NOMO-1 (cell line): ENCODE measurements at regions not wholly inside any gene's neighbourhood (a gene's known extent, or its start where the extent isn't known, plus 50 kb on each side); places are given as distances from the start of the nearest gene placed in this dataset.
"Not testable (repeated sequence)": the region's sequence is repeated elsewhere in the genome, so short reads cannot be mapped to it uniquely, and the experiment has no call there.

ENCODE experiments used
- DNase-seq, 2 experiments: peaks; one replicate each; lab custom pipeline; 2025; ENCODE audit not compliant: unreplicated experiment in 2 of 2; lab: John Stamatoyannopoulos, UW

DNA sequence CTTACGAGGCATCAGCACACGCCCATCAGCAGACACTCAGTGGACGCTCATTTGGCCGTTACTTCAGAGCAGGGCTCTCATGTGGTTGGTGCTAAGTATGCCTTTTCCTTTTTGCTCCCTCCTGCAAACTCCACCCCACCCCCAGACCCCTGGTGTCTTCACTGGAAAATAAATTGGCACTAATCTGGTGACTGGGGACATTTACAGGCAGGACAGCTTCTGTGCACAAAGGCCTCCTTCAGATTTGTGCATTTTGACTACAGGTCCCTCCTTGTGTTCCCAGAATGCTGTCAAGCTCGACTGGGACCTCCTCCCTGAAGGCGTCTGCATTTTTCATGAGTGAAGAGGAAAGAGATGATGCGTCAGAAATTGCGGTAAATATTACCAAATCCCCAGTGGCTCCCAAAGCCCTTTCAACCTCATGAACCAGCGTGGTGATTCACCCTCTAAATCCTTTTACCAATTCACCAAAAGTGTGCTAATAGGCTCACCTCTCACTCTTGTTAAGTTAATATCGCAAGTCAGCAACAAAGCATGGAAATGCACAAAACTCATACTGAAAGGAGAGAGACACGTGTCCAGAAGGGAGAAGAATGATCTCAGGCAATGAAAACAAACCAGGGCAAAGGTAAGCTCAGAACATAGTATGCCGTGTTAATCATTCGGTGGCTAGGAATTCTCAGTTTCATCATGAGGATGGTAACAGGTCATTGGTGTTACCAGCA, 119.0 kb downstream of the NKX6-1 start:
- DNase-seq: peak in 1 of 2 experiments; percentile 2

GRCh38 chr4:84378983-84379382, 120.1 kb downstream of the NKX6-1 start:
- no peak for DNase-seq

- DNase-seq: no peak
Measured at GRCh38 chr4:84378356-84378755, 120.7 kb downstream of the NKX6-1 start.

GRCh38 chr4:84366907-84367306, 132.2 kb downstream of the NKX6-1 start:
- no peak for DNase-seq

- peak in 1 of 2 experiments; percentile 24 for DNase-seq
Measured at GRCh38 chr4:84366161-84366560, 132.9 kb downstream of the NKX6-1 start.

- no peak for DNase-seq
Measured at GRCh38 chr4:84362896-84363655, 136.0 kb downstream of the NKX6-1 start.

DNA sequence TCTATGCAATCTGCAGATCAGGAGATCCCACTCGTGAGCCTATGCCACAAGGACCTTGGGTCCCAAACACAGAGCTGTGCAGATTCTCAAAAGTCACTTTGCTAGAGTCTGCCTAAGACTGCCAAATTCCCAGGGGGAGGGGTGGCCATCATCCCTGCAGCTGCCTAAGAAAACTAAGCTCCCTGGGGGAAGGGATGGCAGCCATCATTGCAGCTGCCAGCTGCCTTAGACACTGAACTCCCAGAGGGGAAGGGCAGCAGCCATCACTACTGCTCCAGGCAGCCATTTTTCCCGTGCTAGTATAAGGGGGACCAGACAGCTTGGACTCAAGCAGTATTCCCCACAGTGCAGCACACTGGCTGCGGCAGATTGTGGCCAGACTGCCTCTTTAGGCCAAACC, 156.9 kb downstream of the NKX6-1 start:
- no peak for DNase-seq

DNA sequence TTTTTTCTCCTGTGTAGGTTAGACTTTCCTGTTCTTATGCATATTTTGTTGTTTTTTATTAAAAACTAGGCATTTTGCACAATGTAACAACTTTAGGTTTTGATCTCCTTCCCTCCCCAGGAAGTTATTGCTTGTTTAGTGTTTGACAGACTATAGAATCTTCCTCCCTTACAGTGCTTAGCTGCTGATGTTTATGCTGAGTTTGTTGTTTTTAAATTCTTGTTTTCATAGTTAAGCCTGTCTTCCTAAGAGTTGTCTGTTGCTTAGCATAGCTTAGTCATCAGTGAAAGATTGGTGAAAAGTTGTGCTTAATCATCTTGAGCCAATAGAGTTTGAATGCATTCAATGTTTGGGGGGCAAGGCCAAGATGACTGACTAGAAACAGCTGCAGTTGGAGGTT, 157.5 kb downstream of the NKX6-1 start:
- DNase-seq: no peak

GRCh38 chr4:84338367-84338766, 160.7 kb downstream of the NKX6-1 start:
- no peak for DNase-seq

DNA sequence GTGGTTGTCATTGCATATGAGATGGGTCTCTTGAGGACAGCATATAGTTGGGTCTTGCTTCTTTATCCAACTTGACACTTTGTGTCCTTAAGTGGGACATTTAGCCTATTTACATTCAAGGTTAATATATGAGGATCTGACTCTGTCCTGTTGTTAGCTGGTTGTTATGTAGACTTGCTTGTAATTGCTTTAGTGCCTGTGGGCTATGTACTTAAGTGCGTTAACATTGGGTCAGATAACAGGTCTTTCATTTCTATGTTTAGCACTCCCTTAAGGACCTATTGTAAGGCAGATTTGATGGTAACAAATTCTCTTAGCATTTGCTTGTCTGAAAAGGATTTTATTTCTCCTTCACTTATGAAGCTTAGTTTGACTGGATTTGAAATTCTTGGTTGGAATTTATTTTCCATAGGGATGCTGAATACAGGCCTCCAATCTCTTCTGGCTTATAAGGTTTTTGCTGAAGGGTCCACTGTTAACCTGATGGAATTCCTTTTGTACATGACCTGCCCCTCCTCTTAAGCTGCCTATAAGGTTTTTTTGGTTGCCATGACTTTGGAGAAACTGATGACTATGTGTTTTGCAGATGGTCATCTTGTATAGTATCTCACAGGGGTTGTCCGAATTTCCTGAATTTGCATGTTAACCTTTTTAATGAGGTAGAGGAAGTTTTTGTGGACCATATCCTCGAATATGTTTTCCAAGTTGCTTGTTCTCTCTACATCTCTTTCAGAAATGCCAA, 162.0 kb downstream of the NKX6-1 start:
- DNase-seq: no peak

- DNase-seq: no peak
Measured at GRCh38 chr4:84327526-84327925, 171.6 kb downstream of the NKX6-1 start.

GRCh38 chr4:84325625-84326024, 173.5 kb downstream of the NKX6-1 start:
- DNase-seq: no peak

DNA sequence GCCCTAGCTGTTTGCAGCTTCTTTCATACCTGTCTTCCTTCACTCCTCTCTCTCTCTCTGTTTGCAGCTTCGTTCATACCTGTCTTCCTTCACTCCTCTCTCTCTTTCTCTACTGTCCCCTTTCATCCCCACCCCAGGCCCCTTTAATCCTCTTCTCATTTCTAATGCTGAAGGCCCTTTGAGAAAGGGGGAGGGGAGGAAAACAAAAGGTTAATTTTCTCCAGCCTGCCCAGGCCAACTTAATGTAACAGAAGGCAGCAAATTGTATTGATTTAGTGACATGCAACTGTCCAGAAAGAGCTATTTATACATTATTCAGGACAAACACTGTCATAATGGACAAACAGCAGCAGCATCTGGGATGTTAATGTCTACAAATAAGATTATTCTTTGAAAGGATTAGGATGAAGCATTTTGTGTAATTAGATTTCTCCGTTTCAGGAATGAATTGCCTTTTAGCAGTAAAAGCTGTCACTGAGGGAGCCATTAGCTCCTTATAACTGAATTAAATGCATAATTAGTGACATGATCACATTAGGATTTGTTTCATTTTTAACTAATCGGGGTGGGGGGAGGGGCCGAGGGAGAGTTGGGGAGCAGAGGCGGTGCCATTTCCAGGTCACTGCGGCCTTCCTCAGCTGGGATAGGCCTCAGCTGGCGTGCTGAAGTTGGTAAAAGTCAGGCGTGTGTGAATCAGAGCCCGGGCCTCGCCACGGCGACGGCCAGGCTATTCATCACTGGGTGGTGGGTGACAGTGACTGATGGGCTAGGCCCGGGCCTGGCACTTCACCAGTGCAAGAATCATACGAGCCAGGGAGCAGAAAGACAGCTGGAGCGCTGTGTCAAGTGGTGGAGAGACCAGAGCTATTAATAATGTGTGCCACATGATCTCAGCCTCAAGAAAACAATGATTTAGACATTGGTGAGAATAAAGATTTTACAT, 174.5 kb downstream of the NKX6-1 start:
- no peak for DNase-seq

DNA sequence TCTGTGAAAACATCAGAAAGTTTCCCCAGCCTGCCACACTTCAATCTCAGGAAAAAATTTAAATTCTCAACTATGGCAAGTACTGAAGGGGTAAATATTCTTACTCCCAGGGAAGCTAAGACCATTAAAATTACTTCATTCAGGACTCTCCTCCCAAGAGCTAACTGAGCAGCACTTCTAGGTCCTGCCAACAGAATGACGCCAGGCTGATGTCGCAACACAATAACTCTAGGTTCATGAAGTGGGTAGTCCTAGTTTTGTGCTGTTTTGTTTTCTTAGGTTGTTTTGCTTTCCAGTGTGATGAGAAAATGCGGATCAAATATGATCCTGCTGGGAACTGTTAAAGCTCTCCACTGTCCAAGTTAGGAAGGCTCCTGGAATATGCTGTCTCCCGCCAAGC, 180.0 kb downstream of the NKX6-1 start:
- no peak for DNase-seq

- DNase-seq: peak; percentile 12 to 79
Measured at GRCh38 chr4:84317513-84317912, 181.6 kb downstream of the NKX6-1 start.

- DNase-seq: no peak
Measured at GRCh38 chr4:84312426-84313012, 186.6 kb downstream of the NKX6-1 start.

GRCh38 chr4:84309191-84309590, 189.9 kb downstream of the NKX6-1 start:
- no peak for DNase-seq

DNA sequence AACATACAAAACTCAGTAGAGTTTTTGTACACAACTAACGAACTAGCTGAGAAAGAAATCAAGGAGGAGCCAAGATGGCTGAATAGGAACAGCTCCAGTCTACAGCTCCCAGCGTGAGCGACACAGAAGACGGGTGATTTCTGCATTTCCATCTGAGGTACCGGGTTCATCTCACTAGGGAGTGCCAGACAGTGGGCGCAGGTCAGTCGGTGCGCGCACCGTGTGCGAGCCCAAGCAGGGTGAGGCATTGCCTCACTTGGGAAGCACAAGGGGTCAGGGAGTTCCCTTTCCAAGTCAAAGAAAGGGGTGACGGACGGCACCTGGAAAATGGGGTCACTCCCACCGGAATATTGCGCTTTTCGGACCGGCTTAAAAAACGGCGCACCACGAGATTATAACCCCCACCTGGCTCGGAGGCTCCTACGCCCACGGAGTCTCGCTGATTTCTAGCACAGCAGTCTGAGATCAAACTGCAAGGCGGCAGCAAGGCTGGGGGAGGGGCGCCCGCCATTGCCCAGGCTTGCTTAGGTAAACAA, 200.3 kb downstream of the NKX6-1 start:
- DNase-seq: not testable (repeated sequence)

- DNase-seq: no peak
Measured at GRCh38 chr4:84298023-84298718, 200.9 kb downstream of the NKX6-1 start.
